ENCODE measurements at regions not wholly inside any gene's neighbourhood (a gene's known extent, or its start where the extent isn't known, plus 50 kb on each side); places are given as distances from the start of the nearest gene placed in this dataset.

DNA sequence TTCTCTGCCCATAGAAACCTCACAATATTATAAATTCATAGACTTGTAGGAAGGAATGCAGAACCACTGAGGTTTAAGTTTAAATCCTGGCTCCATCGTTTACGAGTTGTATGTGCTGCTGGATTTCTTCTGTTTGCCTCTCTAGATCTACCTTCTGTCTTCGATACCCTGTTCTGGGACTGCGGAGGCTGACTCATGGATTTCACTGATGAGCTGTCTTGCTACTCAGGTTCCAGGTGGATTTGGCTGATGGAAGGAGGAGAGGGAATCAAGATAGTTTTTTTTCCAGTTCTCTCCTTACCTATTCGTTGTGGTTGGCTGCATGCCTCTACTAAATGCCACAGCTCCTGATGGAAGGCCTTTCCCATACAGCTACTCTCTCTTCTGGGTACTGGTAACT is 375.8 kb downstream of the REEP3 start:
- Histone ChIP-seq H3K4me1 (ENCODE audit: control insufficient read depth, insufficient read depth, low read length) (no peaks in the 10 kb centered on the region), H3K4me3 (ENCODE audit: low read length) (no peak overlapping the region), H3K9ac (ENCODE audit: extremely low read depth, low read length, poor library complexity, severe bottlenecking) (no peak overlapping the region), H3K27ac (ENCODE audit: low read depth, low read length) (no peak overlapping the region), H3K9me3 (ENCODE audit: control insufficient read depth, low read length) (no peaks in the 10 kb centered on the region), H3K27me3 (ENCODE audit: control insufficient read depth, insufficient read depth, low read length, poor library complexity, severe bottlenecking) (peaks cover 54% of the 10 kb centered on the region), H3K36me3 (ENCODE audit: control insufficient read depth, insufficient read depth, low read length) (no peaks in the 10 kb centered on the region)
- peaks cover 7% of the 10 kb centered on the region for H3K4me1 Mint-ChIP-seq
- TF ChIP-seq, protein P1, sequence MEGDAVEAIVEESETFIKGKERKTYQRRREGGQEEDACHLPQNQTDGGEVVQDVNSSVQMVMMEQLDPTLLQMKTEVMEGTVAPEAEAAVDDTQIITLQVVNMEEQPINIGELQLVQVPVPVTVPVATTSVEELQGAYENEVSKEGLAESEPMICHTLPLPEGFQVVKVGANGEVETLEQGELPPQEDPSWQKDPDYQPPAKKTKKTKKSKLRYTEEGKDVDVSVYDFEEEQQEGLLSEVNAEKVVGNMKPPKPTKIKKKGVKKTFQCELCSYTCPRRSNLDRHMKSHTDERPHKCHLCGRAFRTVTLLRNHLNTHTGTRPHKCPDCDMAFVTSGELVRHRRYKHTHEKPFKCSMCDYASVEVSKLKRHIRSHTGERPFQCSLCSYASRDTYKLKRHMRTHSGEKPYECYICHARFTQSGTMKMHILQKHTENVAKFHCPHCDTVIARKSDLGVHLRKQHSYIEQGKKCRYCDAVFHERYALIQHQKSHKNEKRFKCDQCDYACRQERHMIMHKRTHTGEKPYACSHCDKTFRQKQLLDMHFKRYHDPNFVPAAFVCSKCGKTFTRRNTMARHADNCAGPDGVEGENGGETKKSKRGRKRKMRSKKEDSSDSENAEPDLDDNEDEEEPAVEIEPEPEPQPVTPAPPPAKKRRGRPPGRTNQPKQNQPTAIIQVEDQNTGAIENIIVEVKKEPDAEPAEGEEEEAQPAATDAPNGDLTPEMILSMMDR (conservative IDR thresholded peaks at IDR 0.05), result no peak
- 91 to 100% methylated on average over 2 to 5 of the region's 5 CpGs for WGBS, 2 experiments (ENCODE audit: insufficient coverage in 1 of 2, insufficient read length in 1 of 2)
- H3K27me3 Mint-ChIP-seq (ENCODE audit: insufficient read depth), result peaks cover 29% of the 10 kb centered on the region
- no peaks in the 10 kb centered on the region for H3K36me3 Mint-ChIP-seq (ENCODE audit: low read depth)
- DNase-seq, result no peak
- no peak overlapping the region for H3K27ac Mint-ChIP-seq
- no peaks in the 10 kb centered on the region for H3K9me3 Mint-ChIP-seq
- no peak overlapping the region for H3K4me3 Mint-ChIP-seq

DNA sequence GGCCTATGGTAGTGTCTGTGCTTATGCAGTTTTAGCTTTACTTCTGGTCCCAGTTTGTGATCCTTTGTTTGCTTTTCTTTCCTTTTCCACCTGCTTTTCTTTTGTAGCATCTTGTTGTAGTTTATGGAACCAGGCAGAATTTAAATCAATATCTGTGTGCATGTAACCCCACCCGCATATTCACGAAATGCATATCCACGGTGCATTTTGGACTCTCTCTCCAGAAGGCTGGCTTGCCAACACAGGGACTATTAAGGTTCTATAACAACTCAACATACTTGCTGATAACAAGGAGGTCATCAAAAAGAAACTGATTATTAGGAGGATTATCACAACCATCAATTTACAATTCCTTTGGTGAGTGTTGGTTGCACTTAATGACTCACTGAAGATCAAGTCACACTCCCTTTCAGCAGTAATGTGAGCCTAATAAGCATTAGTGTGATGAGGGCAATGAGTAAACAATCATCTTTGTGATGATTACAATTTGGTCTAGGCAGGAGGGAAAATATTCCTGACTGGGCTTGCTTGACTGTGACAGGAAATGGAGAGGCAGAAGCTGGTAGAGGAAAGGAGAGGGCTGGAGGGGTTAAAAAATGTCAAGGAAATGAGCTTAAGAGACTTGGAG is 378.6 kb downstream of the REEP3 start:
- no peak overlapping the region for H3K4me3 ChIP-seq (ENCODE audit: low read length)
- no peak for DNase-seq
- H3K9me3 ChIP-seq (ENCODE audit: control insufficient read depth, low read length), result no peaks in the 10 kb centered on the region
- no peaks in the 10 kb centered on the region for H3K4me1 ChIP-seq (ENCODE audit: control insufficient read depth, insufficient read depth, low read length)
- Mint-ChIP-seq H3K9me3 (no peaks in the 10 kb centered on the region), H3K4me3 (no peak overlapping the region), H3K27ac (no peak overlapping the region), H3K4me1 (peaks cover 7% of the 10 kb centered on the region), H3K36me3 (ENCODE audit: low read depth) (no peaks in the 10 kb centered on the region), H3K27me3 (ENCODE audit: insufficient read depth) (peaks cover 12% of the 10 kb centered on the region)
- H3K27ac ChIP-seq (ENCODE audit: low read depth, low read length), result no peak overlapping the region
- no peak overlapping the region for H3K9ac ChIP-seq (ENCODE audit: extremely low read depth, low read length, poor library complexity, severe bottlenecking)
- peaks cover 30% of the 10 kb centered on the region for H3K27me3 ChIP-seq (ENCODE audit: control insufficient read depth, insufficient read depth, low read length, poor library complexity, severe bottlenecking)
- WGBS, 2 experiments (ENCODE audit: insufficient coverage in 1 of 2, insufficient read length in 1 of 2), result 94 to 100% methylated on average over 2 to 3 of the region's 3 CpGs
- TF ChIP-seq, protein P1 (conservative IDR thresholded peaks at IDR 0.05), result no peak
- no peaks in the 10 kb centered on the region for H3K36me3 ChIP-seq (ENCODE audit: control insufficient read depth, insufficient read depth, low read length)

DNA sequence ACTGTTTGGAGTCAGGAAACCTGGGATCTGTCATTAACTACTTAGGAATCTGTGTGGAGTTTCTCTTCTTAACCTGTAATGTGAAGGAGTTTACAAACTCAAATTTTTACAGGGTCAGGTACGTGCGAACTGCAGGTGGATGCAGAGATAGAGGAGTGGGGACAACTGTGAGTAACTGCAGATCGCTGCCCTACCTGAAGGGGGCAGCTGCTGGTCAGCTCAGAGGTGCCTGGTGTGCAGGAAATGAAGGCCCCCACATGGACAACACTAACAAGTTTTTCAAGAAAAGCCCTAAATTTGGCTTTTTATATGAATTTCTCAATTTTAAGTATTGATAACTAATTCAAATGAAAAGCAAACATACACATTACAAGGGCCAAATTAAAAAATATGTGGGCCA is 380.0 kb downstream of the REEP3 start:
- Histone ChIP-seq H3K4me3 (ENCODE audit: low read length) (no peak overlapping the region), H3K9ac (ENCODE audit: extremely low read depth, low read length, poor library complexity, severe bottlenecking) (no peak overlapping the region), H3K27me3 (ENCODE audit: control insufficient read depth, insufficient read depth, low read length, poor library complexity, severe bottlenecking) (peaks cover 24% of the 10 kb centered on the region), H3K4me1 (ENCODE audit: control insufficient read depth, insufficient read depth, low read length) (no peaks in the 10 kb centered on the region), H3K9me3 (ENCODE audit: control insufficient read depth, low read length) (peaks cover 6% of the 10 kb centered on the region), H3K27ac (ENCODE audit: low read depth, low read length) (no peak overlapping the region), H3K36me3 (ENCODE audit: control insufficient read depth, insufficient read depth, low read length) (no peaks in the 10 kb centered on the region)
- DNase-seq, result peak; percentile 67
- peaks cover 7% of the 10 kb centered on the region for H3K4me1 Mint-ChIP-seq
- peaks cover 6% of the 10 kb centered on the region for H3K27me3 Mint-ChIP-seq (ENCODE audit: insufficient read depth)
- no peaks in the 10 kb centered on the region for H3K36me3 Mint-ChIP-seq (ENCODE audit: low read depth)
- no peak overlapping the region for H3K27ac Mint-ChIP-seq
- WGBS, 2 experiments (ENCODE audit: insufficient coverage in 1 of 2, insufficient read length in 1 of 2), result 89% methylated on average over 3 of the region's 3 CpGs; no CpG with 5 or more reads in 1 of the 2 experiments
- H3K9me3 Mint-ChIP-seq, result no peaks in the 10 kb centered on the region
- TF ChIP-seq, protein P1 (conservative IDR thresholded peaks at IDR 0.05), result peak; percentile 81
- H3K4me3 Mint-ChIP-seq, result no peak overlapping the region
